GM23248 (cell line): ENCODE measurements at regions not wholly inside any gene's neighbourhood (a gene's known extent, or its start where the extent isn't known, plus 50 kb on each side); places are given as distances from the start of the nearest gene placed in this dataset.

ENCODE experiments used
- DNase-seq: peaks from one replicate; pipeline ENCODE4 v3.0.0-alpha.2; 2015
- H2AFZ ChIP-seq: fragments of 200-600 bp; sonication (generic); 2 replicates; pipeline ENCODE4 v1.6.1; 2016; ENCODE audit warnings: antibody characterized with exemption
- H3F3A ChIP-seq: fragments of 200-600 bp; sonication (generic); 2 replicates; pipeline ENCODE4 v1.6.1; 2016; ENCODE audit warnings: mild to moderate bottlenecking, antibody characterized with exemption, mixed run types; ENCODE audit not compliant: insufficient read depth
- H3K27ac ChIP-seq: fragments of 200-600 bp; sonication (generic); 2 replicates; pipeline ENCODE4 v1.5.1; 2016; ENCODE audit warnings: mild to moderate bottlenecking
- H3K27me3 ChIP-seq: fragments of 200-600 bp; sonication (generic); replicated peaks from 2 replicates; pipeline ENCODE4 v1.6.1; 2016; ENCODE audit warnings: mild to moderate bottlenecking; ENCODE audit not compliant: insufficient read depth
- H3K36me3 ChIP-seq: fragments of 200-600 bp; sonication (generic); 2 replicates; pipeline ENCODE4 v1.6.1; 2016; ENCODE audit warnings: low read depth, mild to moderate bottlenecking
- H3K4me1 ChIP-seq: fragments of 200-600 bp; sonication (generic); 2 replicates; pipeline ENCODE4 v1.6.1; 2016; ENCODE audit warnings: mild to moderate bottlenecking; ENCODE audit not compliant: insufficient read depth
- H3K4me2 ChIP-seq: fragments of 200-600 bp; sonication (generic); one replicate; pipeline ENCODE4 v1.6.1; 2016; ENCODE audit warnings: mild to moderate bottlenecking; ENCODE audit not compliant: unreplicated experiment
- H3K4me3 ChIP-seq: fragments of 200-600 bp; sonication (generic); 2 replicates; pipeline ENCODE4 v1.5.1; 2016; ENCODE audit warnings: mild to moderate bottlenecking
- H3K79me2 ChIP-seq: fragments of 200-600 bp; sonication (generic); 2 replicates; pipeline ENCODE4 v1.6.1; 2016; ENCODE audit warnings: mild to moderate bottlenecking; ENCODE audit not compliant: insufficient read depth
- H3K9ac ChIP-seq: fragments of 200-600 bp; sonication (generic); 2 replicates; pipeline ENCODE4 v1.6.1; 2016; ENCODE audit warnings: mild to moderate bottlenecking
- H3K9me2 ChIP-seq: fragments of 200-600 bp; sonication (generic); 2 replicates; pipeline ENCODE4 v1.6.1; 2016; ENCODE audit warnings: mixed run types, mild to moderate bottlenecking, moderate library complexity; ENCODE audit not compliant: insufficient read depth
- H3K9me3 ChIP-seq: fragments of 200-600 bp; sonication (generic); one replicate; pipeline ENCODE4 v1.6.1; 2017; ENCODE audit warnings: low read depth
- H4K20me1 ChIP-seq: fragments of 200-600 bp; sonication (generic); 2 replicates; pipeline ENCODE4 v1.6.0; 2016; ENCODE audit not compliant: insufficient read depth
- EZH2 ChIP-seq: fragments of 200-600 bp; sonication (generic); IDR thresholded peaks from 2 replicates; pipeline ENCODE4 v1.6.1; 2018; ENCODE audit warnings: antibody characterized with exemption, mild to moderate bottlenecking; ENCODE audit not compliant: insufficient read depth, poor library complexity, severe bottlenecking
- EZH2phosphoT487 ChIP-seq: fragments of 200-600 bp; sonication (generic); IDR thresholded peaks from 2 replicates; pipeline ENCODE4 v1.6.1; 2018; ENCODE audit warnings: antibody characterized with exemption, moderate library complexity, mild to moderate bottlenecking, low read depth; ENCODE audit not compliant: insufficient read depth
- WGBS, 2 experiments: methylation state at CpG; one replicate each; pipeline ENCODE4 v1.1.6; 2015 to 2017; ENCODE audit warnings: low lambda C conversion rate in 2 of 2, low coverage in 1 of 2; ENCODE audit errors: missing lambda C conversion rate in 2 of 2; 5-methylcytosine and 5-hydroxymethylcytosine counted together
- in situ Hi-C: fragments of 300-500 bp; cut with MboI; formaldehyde crosslinking; loops from 2 replicates; pipeline ENCODE4 v1.15.0; 2020

- no peak overlapping the region for H3K4me3 ChIP-seq
- no peaks in the 10 kb centered on the region for H3K4me1 ChIP-seq
- H3K27me3 ChIP-seq, result peaks cover 5% of the 10 kb centered on the region
- no peaks in the 10 kb centered on the region for H3K9me2 ChIP-seq
- no peak for TF ChIP-seq EZH2phosphoT487
- TF ChIP-seq EZH2, result no peak
- H4K20me1 ChIP-seq, result no peaks in the 10 kb centered on the region
- H3K36me3 ChIP-seq, result no peaks in the 10 kb centered on the region
- no peak overlapping the region for H3K4me2 ChIP-seq
- H2AFZ ChIP-seq, result no peak overlapping the region
- no peaks in the 10 kb centered on the region for H3K9me3 ChIP-seq
- WGBS, 2 experiments, result 62 to 71% methylated on average over 3 of the region's 3 CpGs
- no peak overlapping the region for H3K27ac ChIP-seq
- H3K79me2 ChIP-seq, result no peaks in the 10 kb centered on the region
- in situ Hi-C loops, result no loop called here
- H3K9ac ChIP-seq, result no peak overlapping the region
- no peaks in the 10 kb centered on the region for H3F3A ChIP-seq
- no peak for DNase-seq
Observed at GRCh38 chr12:71021491-71021890, 101.0 kb upstream of the PTPRR start.

GRCh38 chr12:71019282-71019831, 98.8 kb upstream of the PTPRR start:
- H3K4me1 ChIP-seq, result no peaks in the 10 kb centered on the region
- in situ Hi-C loops, result no loop called here
- no peak for DNase-seq
- H3K4me3 ChIP-seq, result no peak overlapping the region
- no peaks in the 10 kb centered on the region for H3K36me3 ChIP-seq
- no peaks in the 10 kb centered on the region for H4K20me1 ChIP-seq
- H3K9ac ChIP-seq, result no peak overlapping the region
- no peak overlapping the region for H3K27ac ChIP-seq
- H3K27me3 ChIP-seq, result peaks cover 7% of the 10 kb centered on the region
- TF ChIP-seq EZH2, result no peak
- TF ChIP-seq EZH2phosphoT487, result no peak
- 58 to 68% methylated on average over 6 of the region's 6 CpGs for WGBS, 2 experiments
- H3F3A ChIP-seq, result no peaks in the 10 kb centered on the region
- no peak overlapping the region for H3K4me2 ChIP-seq
- no peaks in the 10 kb centered on the region for H3K9me2 ChIP-seq
- H3K79me2 ChIP-seq, result no peaks in the 10 kb centered on the region
- no peaks in the 10 kb centered on the region for H3K9me3 ChIP-seq
- no peak overlapping the region for H2AFZ ChIP-seq

GRCh38 chr12:71018682-71019081, 98.1 kb upstream of the PTPRR start:
- Histone ChIP-seq H3K27me3 (peaks cover 7% of the 10 kb centered on the region), H3K9ac (no peak overlapping the region), H3K4me3 (no peak overlapping the region), H3K79me2 (no peaks in the 10 kb centered on the region), H3K4me1 (no peaks in the 10 kb centered on the region), H3F3A (no peaks in the 10 kb centered on the region), H3K9me2 (no peaks in the 10 kb centered on the region), H3K27ac (no peak overlapping the region), H2AFZ (no peak overlapping the region), H3K9me3 (no peaks in the 10 kb centered on the region), H4K20me1 (no peaks in the 10 kb centered on the region), H3K4me2 (no peak overlapping the region), H3K36me3 (no peaks in the 10 kb centered on the region)
- WGBS, 2 experiments, result 46 to 63% methylated on average over 2 of the region's 2 CpGs
- DNase-seq, result no peak
- TF ChIP-seq EZH2 (no peak), EZH2phosphoT487 (no peak)
- in situ Hi-C loops, result no loop called here

DNA sequence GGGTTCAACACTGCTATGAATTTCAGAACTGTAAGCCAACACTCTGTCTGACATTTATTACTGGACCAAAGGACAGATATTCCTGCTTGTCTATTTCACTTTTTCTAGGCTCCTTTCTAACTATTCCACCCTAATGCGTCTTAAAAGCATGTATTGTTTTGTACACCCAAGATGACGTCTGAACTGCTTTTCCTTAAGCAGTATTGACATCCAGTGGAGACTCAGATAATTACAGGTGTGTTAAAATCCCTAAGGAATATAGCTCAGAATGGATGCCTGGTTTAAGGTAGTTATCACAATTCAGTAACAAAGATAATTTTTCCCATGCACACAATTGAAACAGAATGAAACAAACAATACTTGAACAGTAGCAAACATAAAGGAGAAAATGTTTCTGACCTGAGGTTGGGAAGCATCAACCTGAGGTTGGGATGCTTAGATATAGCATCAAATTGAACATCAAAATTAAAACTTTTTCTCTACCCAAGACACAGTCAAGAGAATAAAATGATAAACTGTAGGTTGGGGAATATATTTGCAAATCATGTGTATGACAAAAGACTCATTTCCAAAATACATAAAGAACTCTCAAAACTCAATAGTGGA, 93.7 kb upstream of the PTPRR start:
- peak overlapping the region; percentile 50 for H3K4me3 ChIP-seq
- peak; percentile 66 for DNase-seq
- no peak overlapping the region for H3K4me2 ChIP-seq

More for the DNA sequence above, 93.7 kb upstream of the PTPRR start:
- Histone ChIP-seq H3K9ac (no peak overlapping the region), H2AFZ (peak overlapping the region; percentile 68), H4K20me1 (no peaks in the 10 kb centered on the region), H3K79me2 (no peaks in the 10 kb centered on the region), H3F3A (no peaks in the 10 kb centered on the region), H3K27me3 (peaks cover 7% of the 10 kb centered on the region), H3K4me1 (no peaks in the 10 kb centered on the region), H3K27ac (no peak overlapping the region), H3K9me2 (no peaks in the 10 kb centered on the region), H3K36me3 (no peaks in the 10 kb centered on the region), H3K9me3 (no peaks in the 10 kb centered on the region)
- 5 to 6% methylated on average over 2 of the region's 2 CpGs for WGBS, 2 experiments
- in situ Hi-C loops, result no loop called here
- TF ChIP-seq EZH2phosphoT487 (no peak), EZH2 (no peak)
